ENCODE measurements at regions not wholly inside any gene's neighbourhood (a gene's known extent, or its start where the extent isn't known, plus 50 kb on each side); places are given as distances from the start of the nearest gene placed in this dataset.

GRCh38 chr11:42576318-42576717, 735.5 kb upstream of the API5 start:
- no peaks in the 10 kb centered on the region for H3K27me3 ChIP-seq (ENCODE audit: control insufficient read depth, insufficient read depth, low read length)
- H3K27ac ChIP-seq (ENCODE audit: low read depth, low read length), result no peak overlapping the region
- H3K9ac ChIP-seq (ENCODE audit: low read length), result no peak overlapping the region
- no peak overlapping the region for H3K4me3 ChIP-seq (ENCODE audit: low read length)
- no peaks in the 10 kb centered on the region for H3K36me3 ChIP-seq (ENCODE audit: control insufficient read depth, insufficient read depth, low read length)
- no peaks in the 10 kb centered on the region for H3K4me1 ChIP-seq (ENCODE audit: control insufficient read depth, insufficient read depth, low read length)

GRCh38 chr11:42589286-42589685, 722.5 kb upstream of the API5 start:
- no peaks in the 10 kb centered on the region for H3K4me1 ChIP-seq (ENCODE audit: control insufficient read depth, insufficient read depth, low read length)
- no peak overlapping the region for H3K27ac ChIP-seq (ENCODE audit: low read depth, low read length)
- no peak overlapping the region for H3K9ac ChIP-seq (ENCODE audit: low read length)
- H3K36me3 ChIP-seq (ENCODE audit: control insufficient read depth, insufficient read depth, low read length), result no peaks in the 10 kb centered on the region
- H3K27me3 ChIP-seq (ENCODE audit: control insufficient read depth, insufficient read depth, low read length), result no peaks in the 10 kb centered on the region
- H3K4me3 ChIP-seq (ENCODE audit: low read length), result no peak overlapping the region

GRCh38 chr11:42591841-42592240, 720.0 kb upstream of the API5 start:
- no peak overlapping the region for H3K4me3 ChIP-seq (ENCODE audit: low read length)

GRCh38 chr11:42593441-42593840, 718.4 kb upstream of the API5 start:
- Histone ChIP-seq H3K9ac (ENCODE audit: low read length) (no peak overlapping the region), H3K27ac (ENCODE audit: low read depth, low read length) (no peak overlapping the region), H3K4me3 (ENCODE audit: low read length) (no peak overlapping the region), H3K4me1 (ENCODE audit: control insufficient read depth, insufficient read depth, low read length) (no peaks in the 10 kb centered on the region), H3K27me3 (ENCODE audit: control insufficient read depth, insufficient read depth, low read length) (no peaks in the 10 kb centered on the region), H3K36me3 (ENCODE audit: control insufficient read depth, insufficient read depth, low read length) (no peaks in the 10 kb centered on the region)

More at GRCh38 chr11:42591841-42592240, 720.0 kb upstream of the API5 start:
- Histone ChIP-seq H3K27me3 (ENCODE audit: control insufficient read depth, insufficient read depth, low read length) (no peaks in the 10 kb centered on the region), H3K9ac (ENCODE audit: low read length) (no peak overlapping the region), H3K4me1 (ENCODE audit: control insufficient read depth, insufficient read depth, low read length) (no peaks in the 10 kb centered on the region), H3K36me3 (ENCODE audit: control insufficient read depth, insufficient read depth, low read length) (no peaks in the 10 kb centered on the region), H3K27ac (ENCODE audit: low read depth, low read length) (no peak overlapping the region)

DNA sequence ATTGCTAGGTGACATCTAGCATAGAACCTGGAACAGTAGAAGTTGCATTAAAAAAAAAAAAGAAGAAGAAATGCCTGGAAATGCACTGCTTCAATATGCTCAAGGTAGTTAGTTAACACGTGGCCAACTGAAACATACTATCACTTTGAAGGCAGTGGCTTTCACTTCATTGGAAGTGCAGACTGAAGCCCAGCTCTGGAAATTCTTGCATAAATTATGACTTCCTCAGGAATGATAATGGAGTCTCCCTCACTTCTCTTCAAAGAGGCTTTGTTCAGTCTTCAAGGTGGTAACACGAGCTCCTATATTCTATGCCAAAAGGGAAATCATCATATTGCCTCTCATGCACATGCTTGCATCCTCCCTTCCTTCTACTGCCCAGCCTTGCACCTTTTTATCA, 715.9 kb upstream of the API5 start:
- no peaks in the 10 kb centered on the region for H3K27me3 ChIP-seq (ENCODE audit: control insufficient read depth, insufficient read depth, low read length)
- no peaks in the 10 kb centered on the region for H3K4me1 ChIP-seq (ENCODE audit: control insufficient read depth, insufficient read depth, low read length)
- H3K4me3 ChIP-seq (ENCODE audit: low read length), result no peak overlapping the region
- no peaks in the 10 kb centered on the region for H3K36me3 ChIP-seq (ENCODE audit: control insufficient read depth, insufficient read depth, low read length)
- no peak overlapping the region for H3K9ac ChIP-seq (ENCODE audit: low read length)
- no peak overlapping the region for H3K27ac ChIP-seq (ENCODE audit: low read depth, low read length)

DNA sequence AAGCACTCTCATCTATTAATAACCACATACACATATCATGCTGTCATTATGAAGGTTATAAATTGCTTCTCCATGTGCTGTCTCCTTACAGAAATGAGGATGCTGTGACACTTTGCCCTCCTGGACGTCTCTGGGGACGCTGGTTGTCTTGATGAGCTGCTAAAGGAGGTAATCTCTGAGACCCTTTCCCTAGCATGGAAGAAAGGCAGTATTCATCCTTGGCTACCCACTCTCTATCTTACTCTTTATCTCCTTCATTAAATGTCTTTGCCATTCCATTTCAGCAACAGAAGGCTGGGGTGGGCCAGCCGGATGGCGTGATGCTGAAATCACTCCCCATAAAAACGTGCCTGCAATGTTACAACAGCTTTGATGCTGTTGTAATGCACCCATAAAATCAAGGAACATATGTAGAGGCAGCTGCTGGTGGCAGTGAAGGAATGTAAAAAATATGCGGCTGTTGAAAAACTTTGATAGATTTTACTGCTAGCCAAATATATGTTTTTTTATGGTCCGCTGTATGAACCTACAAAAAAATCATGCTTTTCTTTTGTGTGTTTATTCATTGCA, 715.1 kb upstream of the API5 start:
- H3K27me3 ChIP-seq (ENCODE audit: control insufficient read depth, insufficient read depth, low read length), result no peaks in the 10 kb centered on the region
- H3K36me3 ChIP-seq (ENCODE audit: control insufficient read depth, insufficient read depth, low read length), result no peaks in the 10 kb centered on the region
- H3K4me1 ChIP-seq (ENCODE audit: control insufficient read depth, insufficient read depth, low read length), result no peaks in the 10 kb centered on the region
- H3K4me3 ChIP-seq (ENCODE audit: low read length), result no peak overlapping the region
- no peak overlapping the region for H3K9ac ChIP-seq (ENCODE audit: low read length)
- H3K27ac ChIP-seq (ENCODE audit: low read depth, low read length), result no peak overlapping the region

GRCh38 chr11:42598341-42598740, 713.5 kb upstream of the API5 start:
- H3K27me3 ChIP-seq (ENCODE audit: control insufficient read depth, insufficient read depth, low read length), result no peaks in the 10 kb centered on the region
- H3K27ac ChIP-seq (ENCODE audit: low read depth, low read length), result no peak overlapping the region

DNA sequence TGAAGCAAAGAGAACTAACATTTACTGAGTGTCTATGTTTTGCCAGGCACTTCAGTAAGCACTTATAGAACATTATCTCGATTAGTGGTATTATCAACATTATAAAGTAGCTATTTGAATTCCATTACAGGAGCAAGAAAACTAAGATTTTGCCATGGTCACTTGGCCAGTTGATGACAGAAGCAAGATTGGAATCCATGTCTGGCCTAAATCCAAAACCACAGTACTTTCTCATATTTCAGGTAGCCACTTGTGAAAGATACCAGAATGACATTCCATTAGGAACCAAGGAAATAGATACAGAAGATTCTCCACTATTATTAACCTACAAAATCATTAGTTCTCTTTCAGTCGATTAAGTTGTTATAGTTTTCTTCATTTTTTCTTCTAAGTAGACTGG, 691.0 kb upstream of the API5 start:
- H3K4me3 ChIP-seq (ENCODE audit: low read length), result no peak overlapping the region
- H3K27ac ChIP-seq (ENCODE audit: low read depth, low read length), result no peak overlapping the region
- H3K9ac ChIP-seq (ENCODE audit: low read length), result no peak overlapping the region
- no peaks in the 10 kb centered on the region for H3K36me3 ChIP-seq (ENCODE audit: control insufficient read depth, insufficient read depth, low read length)
- no peaks in the 10 kb centered on the region for H3K4me1 ChIP-seq (ENCODE audit: control insufficient read depth, insufficient read depth, low read length)
- H3K27me3 ChIP-seq (ENCODE audit: control insufficient read depth, insufficient read depth, low read length), result no peaks in the 10 kb centered on the region

More at GRCh38 chr11:42598341-42598740, 713.5 kb upstream of the API5 start:
- Histone ChIP-seq H3K4me3 (ENCODE audit: low read length) (no peak overlapping the region), H3K9ac (ENCODE audit: low read length) (no peak overlapping the region), H3K36me3 (ENCODE audit: control insufficient read depth, insufficient read depth, low read length) (no peaks in the 10 kb centered on the region), H3K4me1 (ENCODE audit: control insufficient read depth, insufficient read depth, low read length) (no peaks in the 10 kb centered on the region)

- H3K27ac ChIP-seq (ENCODE audit: low read depth, low read length), result no peak overlapping the region
- H3K36me3 ChIP-seq (ENCODE audit: control insufficient read depth, insufficient read depth, low read length), result no peaks in the 10 kb centered on the region
- no peak overlapping the region for H3K4me3 ChIP-seq (ENCODE audit: low read length)
- no peak overlapping the region for H3K9ac ChIP-seq (ENCODE audit: low read length)
- H3K27me3 ChIP-seq (ENCODE audit: control insufficient read depth, insufficient read depth, low read length), result no peaks in the 10 kb centered on the region
- H3K4me1 ChIP-seq (ENCODE audit: control insufficient read depth, insufficient read depth, low read length), result no peaks in the 10 kb centered on the region
These were observed 685.8 kb upstream of the API5 start for GRCh38 chr11:42625757-42626665.

GRCh38 chr11:42631220-42631843, 680.5 kb upstream of the API5 start:
- Histone ChIP-seq H3K9ac (ENCODE audit: low read length) (no peak overlapping the region), H3K4me3 (ENCODE audit: low read length) (no peak overlapping the region), H3K27ac (ENCODE audit: low read depth, low read length) (no peak overlapping the region), H3K4me1 (ENCODE audit: control insufficient read depth, insufficient read depth, low read length) (no peaks in the 10 kb centered on the region), H3K27me3 (ENCODE audit: control insufficient read depth, insufficient read depth, low read length) (no peaks in the 10 kb centered on the region), H3K36me3 (ENCODE audit: control insufficient read depth, insufficient read depth, low read length) (no peaks in the 10 kb centered on the region)

DNA sequence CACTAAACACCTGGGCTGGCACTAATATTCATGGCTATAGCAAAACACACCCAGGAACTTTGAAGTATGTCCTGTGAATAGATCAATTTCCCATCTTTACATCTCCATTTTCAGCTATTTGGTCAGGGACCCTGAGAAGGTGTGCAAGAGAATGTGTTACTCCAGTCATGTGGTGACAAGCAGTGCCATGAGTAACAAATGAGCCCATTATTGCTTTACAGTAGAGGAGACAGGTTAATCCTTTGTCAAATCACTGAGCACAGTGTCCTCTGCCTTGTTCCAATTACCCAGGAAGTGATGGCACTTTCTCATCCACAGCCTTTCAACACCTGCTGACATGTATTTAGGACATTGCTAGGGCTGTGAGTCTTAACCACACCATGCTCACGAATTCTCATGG, 664.8 kb upstream of the API5 start:
- H3K27ac ChIP-seq (ENCODE audit: low read depth, low read length), result no peak overlapping the region
- no peaks in the 10 kb centered on the region for H3K4me1 ChIP-seq (ENCODE audit: control insufficient read depth, insufficient read depth, low read length)
- H3K4me3 ChIP-seq (ENCODE audit: low read length), result no peak overlapping the region
- no peak overlapping the region for H3K9ac ChIP-seq (ENCODE audit: low read length)
- H3K36me3 ChIP-seq (ENCODE audit: control insufficient read depth, insufficient read depth, low read length), result no peaks in the 10 kb centered on the region
- H3K27me3 ChIP-seq (ENCODE audit: control insufficient read depth, insufficient read depth, low read length), result no peaks in the 10 kb centered on the region

DNA sequence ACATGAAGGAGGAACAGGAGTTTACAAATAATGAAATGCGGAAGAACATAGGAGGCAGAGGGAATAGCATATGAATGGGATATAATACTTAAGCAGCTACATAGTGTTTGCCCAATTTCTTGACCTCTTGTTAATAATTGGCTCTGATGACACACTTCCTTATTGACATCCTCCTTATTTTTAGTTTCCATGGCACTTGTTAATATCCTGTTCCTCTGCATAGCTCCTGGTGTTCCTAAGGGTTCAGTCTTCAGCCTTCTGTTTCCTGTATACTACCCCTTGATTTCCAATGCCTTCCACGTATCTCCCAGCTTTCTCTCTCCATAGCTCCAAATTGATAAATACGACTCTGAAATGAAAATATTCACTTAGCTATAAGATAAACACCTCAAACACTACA, 663.8 kb upstream of the API5 start:
- H3K4me1 ChIP-seq (ENCODE audit: control insufficient read depth, insufficient read depth, low read length), result no peaks in the 10 kb centered on the region
- no peak overlapping the region for H3K27ac ChIP-seq (ENCODE audit: low read depth, low read length)
- no peaks in the 10 kb centered on the region for H3K36me3 ChIP-seq (ENCODE audit: control insufficient read depth, insufficient read depth, low read length)
- no peak overlapping the region for H3K4me3 ChIP-seq (ENCODE audit: low read length)
- no peak overlapping the region for H3K9ac ChIP-seq (ENCODE audit: low read length)
- no peaks in the 10 kb centered on the region for H3K27me3 ChIP-seq (ENCODE audit: control insufficient read depth, insufficient read depth, low read length)

All from rectal smooth muscle tissue (tissue), 1 donor.